ENCODE measurements at regions not wholly inside any gene's neighbourhood (a gene's known extent, or its start where the extent isn't known, plus 50 kb on each side); places are given as distances from the start of the nearest gene placed in this dataset.

DNA sequence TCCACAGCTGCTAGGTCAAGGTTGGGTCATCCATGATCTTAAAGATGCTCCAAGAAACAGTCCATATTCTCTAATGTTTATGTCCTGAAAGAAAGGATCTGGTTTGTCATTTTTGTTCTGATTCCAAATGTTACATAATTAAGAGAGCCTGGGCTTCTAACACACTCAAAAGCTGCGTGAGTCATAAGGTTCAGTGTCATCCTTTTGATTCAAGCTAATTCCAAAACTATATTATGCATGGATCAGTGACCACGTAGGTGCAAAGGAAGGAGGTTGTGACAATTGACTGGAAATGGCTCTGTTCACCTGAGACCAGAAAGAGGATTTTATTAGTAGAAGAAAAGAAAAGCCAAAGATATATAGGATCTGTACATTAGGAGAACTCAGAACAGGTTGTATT is 268.7 kb upstream of the GK2 start:
- no peak for TF ChIP-seq ZNF274 (IDR thresholded peaks at IDR 0.05; ENCODE audit: low read depth, low read length)
- TF ChIP-seq YY1 (IDR thresholded peaks at IDR 0.05; ENCODE audit: insufficient read depth, insufficient read length) = no peak
- no peak for TF ChIP-seq SUZ12 (IDR thresholded peaks at IDR 0.05; ENCODE audit: extremely low read depth, insufficient read depth, insufficient read length)
